Liver (tissue), 8 donors: ENCODE measurements at regions not wholly inside any gene's neighbourhood (a gene's known extent, or its start where the extent isn't known, plus 50 kb on each side); places are given as distances from the start of the nearest gene placed in this dataset.

Experiments used
- DNase-seq: peaks from one replicate; pipeline ENCODE4 v3.0.0-alpha.2; 2017; ENCODE audit warnings: low spot score
- H3K27ac ChIP-seq, 2 donors: one replicate each; pipeline ENCODE4 v1.7.0; 2013; ENCODE audit warnings: inconsistent platforms in 2 of 2, low read length in 2 of 2, control low read depth in 1 of 2, low read depth in 1 of 2, mild to moderate bottlenecking in 1 of 2
- H3K27me3 ChIP-seq, 4 donors: one replicate each; pipeline versions ENCODE4 v1.6.1 to v1.7.0; 2013; ENCODE audit warnings: low read length in 3 of 4, inconsistent platforms in 1 of 4, mild to moderate bottlenecking in 1 of 4, moderate library complexity in 1 of 4; ENCODE audit not compliant: control insufficient read depth in 4 of 4, insufficient read depth in 4 of 4
- H3K36me3 ChIP-seq, 4 donors: one replicate each; pipeline versions ENCODE4 v1.6.1 to v1.7.0; 2013; ENCODE audit warnings: low read length in 3 of 4, mild to moderate bottlenecking in 3 of 4, low read depth in 1 of 4, moderate library complexity in 1 of 4; ENCODE audit not compliant: control insufficient read depth in 4 of 4, insufficient read depth in 3 of 4
- H3K4me1 ChIP-seq, 4 donors: one replicate each; pipeline versions ENCODE4 v1.6.1 to v1.7.0; 2013; ENCODE audit warnings: low read length in 3 of 4, mild to moderate bottlenecking in 3 of 4, moderate library complexity in 1 of 4; ENCODE audit not compliant: control insufficient read depth in 4 of 4, insufficient read depth in 4 of 4
- H3K4me3 ChIP-seq, 3 donors: one replicate each; pipeline versions ENCODE4 v1.6.1 to v1.7.0; 2013; ENCODE audit warnings: low read length in 3 of 3, control low read depth in 1 of 3, low read depth in 1 of 3, mild to moderate bottlenecking in 1 of 3
- H3K9ac ChIP-seq, 2 donors: one replicate each; pipeline ENCODE4 v1.7.0; 2013; ENCODE audit warnings: low read length in 2 of 2, mild to moderate bottlenecking in 2 of 2, moderate library complexity in 2 of 2, control low read depth in 1 of 2, low read depth in 1 of 2
- H3K9me3 ChIP-seq, 4 donors: one replicate each; pipeline versions ENCODE4 v1.6.1 to v1.7.0; 2013; ENCODE audit warnings: low read length in 3 of 4; ENCODE audit not compliant: control insufficient read depth in 4 of 4
- ATF3 ChIP-seq: IDR thresholded peaks from 2 replicates; pipeline ENCODE4 v1.6.1; 2016; ENCODE audit warnings: antibody characterized with exemption
- CTCF ChIP-seq: fragments of 150-350 bp; IDR thresholded peaks from 2 replicates; pipeline ENCODE4 v1.5.1; 2017; ENCODE audit warnings: improper control_type of control experiment, low read depth, low read length; ENCODE audit not compliant: missing input control
- EGR1 ChIP-seq, 2 donors: IDR thresholded peaks; 2 replicates each; pipeline ENCODE4 v1.6.1; 2016 to 2018; ENCODE audit warnings: antibody characterized with exemption in 2 of 2, low read depth in 2 of 2
- FOXA1 ChIP-seq: IDR thresholded peaks from 2 replicates; pipeline ENCODE4 v1.6.1; 2016; ENCODE audit warnings: antibody characterized with exemption
- FOXA2 ChIP-seq: IDR thresholded peaks from 2 replicates; pipeline ENCODE4 v1.6.1; 2016; ENCODE audit warnings: antibody characterized with exemption
- GABPA ChIP-seq, 2 donors: IDR thresholded peaks in 1 of 2; conservative IDR thresholded peaks in 1 of 2; 2 replicates each; pipeline ENCODE4 v1.6.1; 2016; ENCODE audit warnings: antibody characterized with exemption in 2 of 2, mild to moderate bottlenecking in 1 of 2, moderate library complexity in 1 of 2
- HNF4A ChIP-seq, 2 donors: conservative IDR thresholded peaks; 2 replicates each; pipeline ENCODE4 v1.6.1; 2016; ENCODE audit warnings: antibody characterized with exemption in 2 of 2, mild to moderate bottlenecking in 2 of 2
- HNF4G ChIP-seq: IDR thresholded peaks from 2 replicates; pipeline ENCODE4 v1.6.1; 2016; ENCODE audit warnings: antibody characterized with exemption
- JUND ChIP-seq, 2 donors: IDR thresholded peaks; 2 replicates each; pipeline ENCODE4 v1.6.1; 2016; ENCODE audit warnings: antibody characterized with exemption in 2 of 2
- MAX ChIP-seq: IDR thresholded peaks from 2 replicates; pipeline ENCODE4 v1.6.1; 2016; ENCODE audit warnings: antibody characterized with exemption
- NR2F2 ChIP-seq: IDR thresholded peaks from 2 replicates; pipeline ENCODE4 v1.6.1; 2016; ENCODE audit warnings: antibody characterized with exemption
- RAD21 ChIP-seq, 2 donors: IDR thresholded peaks; 2 replicates each; pipeline ENCODE4 v1.6.1; 2016; ENCODE audit warnings: antibody characterized with exemption in 2 of 2, mild to moderate bottlenecking in 2 of 2
- REST ChIP-seq: IDR thresholded peaks from 2 replicates; pipeline ENCODE4 v1.6.1; 2016; ENCODE audit warnings: antibody characterized with exemption, mild to moderate bottlenecking
- RXRA ChIP-seq, 2 donors: IDR thresholded peaks; 2 replicates each; pipeline ENCODE4 v1.6.1; 2017 to 2018; ENCODE audit warnings: antibody characterized with exemption in 2 of 2, mild to moderate bottlenecking in 1 of 2
- SP1 ChIP-seq: IDR thresholded peaks from 2 replicates; pipeline ENCODE4 v1.6.1; 2018; ENCODE audit warnings: antibody characterized with exemption, mild to moderate bottlenecking
- TAF1 ChIP-seq: conservative IDR thresholded peaks from 2 replicates; pipeline ENCODE4 v1.6.1; 2016; ENCODE audit warnings: antibody characterized with exemption, mild to moderate bottlenecking
- YY1 ChIP-seq: IDR thresholded peaks from 2 replicates; pipeline ENCODE4 v1.6.1; 2016; ENCODE audit warnings: antibody characterized with exemption, mild to moderate bottlenecking
- ZBTB33 ChIP-seq: IDR thresholded peaks from 2 replicates; pipeline ENCODE4 v1.6.1; 2016; ENCODE audit warnings: antibody characterized with exemption
- WGBS: extraction: QIAGEN DNeasy Blood & Tissue Kit; methylation state at CpG from one replicate; pipeline ENCODE4 v1.1.7; 2013; 5-methylcytosine and 5-hydroxymethylcytosine counted together
- donor health status: healthy.
- donor health status: healthy.
- donor health status: healthy.
- donor health status: healthy.
- donor health status: healthy.

- DNase-seq: no peak
- no peaks in the 10 kb centered on the region for H3K9me3 ChIP-seq
- no peak overlapping the region for H3K27ac ChIP-seq
- no peak for TF ChIP-seq FOXA2
- no peak for TF ChIP-seq FOXA1
- no peak for TF ChIP-seq GABPA (IDR thresholded peaks at IDR 0.05 in 1 of 2, conservative IDR thresholded peaks at IDR 0.05 in 1 of 2)
- no peak for TF ChIP-seq HNF4A (conservative IDR thresholded peaks at IDR 0.05)
- TF ChIP-seq ATF3: no peak
- no peak for TF ChIP-seq EGR1 (IDR thresholded peaks at IDR 0.05; ENCODE audit: low read depth in 2 of 2)
- TF ChIP-seq RXRA (IDR thresholded peaks at IDR 0.05): no peak
- TF ChIP-seq REST: no peak
- no peak for TF ChIP-seq JUND (IDR thresholded peaks at IDR 0.05)
- TF ChIP-seq RAD21 (IDR thresholded peaks at IDR 0.05): no peak
- TF ChIP-seq HNF4G: no peak
- TF ChIP-seq CTCF: no peak
- no peak for TF ChIP-seq ZBTB33
- TF ChIP-seq NR2F2: no peak
- no peak for TF ChIP-seq YY1
- TF ChIP-seq MAX: no peak
- H3K4me1 ChIP-seq: no peaks in the 10 kb centered on the region
- H3K27me3 ChIP-seq: no peaks in the 10 kb centered on the region
- H3K9ac ChIP-seq: no peak overlapping the region
- H3K36me3 ChIP-seq: no peaks in the 10 kb centered on the region
- WGBS: 78% methylated on average over 1 of the region's 1 CpG
- no peak overlapping the region for H3K4me3 ChIP-seq
These were observed 230.4 kb upstream of the MAGI2 start for GRCh38 chr7:79683916-79684315.

- no peak overlapping the region for H3K9ac ChIP-seq
- H3K36me3 ChIP-seq: no peaks in the 10 kb centered on the region
- no peaks in the 10 kb centered on the region for H3K9me3 ChIP-seq
- H3K4me1 ChIP-seq: no peaks in the 10 kb centered on the region
- no peak overlapping the region for H3K27ac ChIP-seq
- 60% methylated on average over 3 of the region's 3 CpGs for WGBS
- H3K27me3 ChIP-seq: no peaks in the 10 kb centered on the region
- H3K4me3 ChIP-seq: no peak overlapping the region
- no peak for DNase-seq
- no peak for TF ChIP-seq RXRA (IDR thresholded peaks at IDR 0.05)
- TF ChIP-seq HNF4A (conservative IDR thresholded peaks at IDR 0.05): no peak
- no peak for TF ChIP-seq HNF4G
- TF ChIP-seq EGR1 (IDR thresholded peaks at IDR 0.05; ENCODE audit: low read depth in 2 of 2): no peak
- TF ChIP-seq REST: no peak
- no peak for TF ChIP-seq FOXA1
- TF ChIP-seq SP1: no peak
- no peak for TF ChIP-seq TAF1
- TF ChIP-seq FOXA2: no peak
- no peak for TF ChIP-seq YY1
- TF ChIP-seq NR2F2: no peak
- no peak for TF ChIP-seq JUND (IDR thresholded peaks at IDR 0.05)
- TF ChIP-seq ATF3: no peak
These were observed 229.9 kb upstream of the MAGI2 start for GRCh38 chr7:79683185-79683890.
